ENCODE measurements at regions not wholly inside any gene's neighbourhood (a gene's known extent, or its start where the extent isn't known, plus 50 kb on each side); places are given as distances from the start of the nearest gene placed in this dataset.

DNA sequence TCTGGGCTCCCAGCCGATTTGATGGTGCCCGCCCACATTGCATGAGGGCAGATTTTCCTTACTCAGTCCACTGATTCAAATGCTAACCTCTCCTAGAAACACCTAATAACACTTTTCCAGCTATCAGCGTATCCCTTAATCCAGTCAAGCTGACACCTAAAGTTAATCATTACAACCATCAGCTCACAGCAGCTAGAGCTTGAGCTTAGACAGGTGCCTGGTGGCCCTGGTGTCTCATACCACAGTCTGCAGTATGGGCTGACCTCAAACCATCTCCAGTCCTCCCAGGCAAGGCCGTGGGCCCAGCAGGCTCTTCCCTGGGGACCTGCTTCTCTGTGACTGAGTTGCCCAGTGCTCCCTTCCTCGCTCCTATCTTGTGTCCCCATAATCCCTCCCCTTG lies 174.4 kb upstream of the NECTIN1 start:
- in situ Hi-C loops (cut with MboI), result no loop called here
- WGBS (ENCODE audit: insufficient coverage, insufficient replicate concordance, low lambda C conversion rate, missing lambda C conversion rate), result 30% methylated on average over 5 of the region's 5 CpGs

More for the DNA sequence above, 174.4 kb upstream of the NECTIN1 start:
- H3K36me3 ChIP-seq (ENCODE audit: control insufficient read depth in 2 of 2, insufficient read depth in 2 of 2, low read length in 1 of 2), result no peaks in the 10 kb centered on the region
- no peaks in the 10 kb centered on the region for H3K4me1 ChIP-seq (ENCODE audit: control insufficient read depth, insufficient read depth, low read length)
- RAD21 ChIA-PET (ENCODE audit: unreplicated experiment), result no interaction called here
- H3K4me3 ChIP-seq, result no peak overlapping the region
- no peak overlapping the region for H3K4me2 ChIP-seq (ENCODE audit: control insufficient read depth, insufficient read depth)
- SMC1A ChIA-PET (ENCODE audit: uncharacterized antibody, unreplicated experiment), result no interaction called here
- ATAC-seq (no peak), DNase-seq (ENCODE audit: low read depth, low spot score) (no peak), FAIRE-seq (no peak)
- intact Hi-C loops (cut with micrococcal nuclease; ENCODE audit: unreplicated experiment), result no loop called here
- no peaks in the 10 kb centered on the region for H3K9me3 ChIP-seq (replicated peaks; ENCODE audit: control insufficient read depth, insufficient read depth, low read length)
- no peak overlapping the region for H3K27ac ChIP-seq (ENCODE audit: control insufficient read depth, insufficient read depth)
- H3K27me3 ChIP-seq (replicated peaks in 1 of 2; ENCODE audit: control insufficient read depth in 2 of 2, insufficient read depth in 2 of 2, low read length in 1 of 2), result no peaks in the 10 kb centered on the region; a peak in 2 of 4 replicates
- TF ChIP-seq BHLHE40 (IDR thresholded peaks at IDR 0.05; ENCODE audit: borderline replicate concordance in 1 of 2, low read depth in 2 of 2, low read length in 1 of 2) (no peak), NRF1 (conservative IDR thresholded peaks at IDR 0.05; ENCODE audit: low read depth, low read length) (no peak), TARDBP (IDR thresholded peaks at IDR 0.05; ENCODE audit: borderline replicate concordance) (no peak), POLR2A (IDR thresholded peaks at IDR 0.05; ENCODE audit: low read depth, low read length) (no peak), IRF4 (IDR thresholded peaks at IDR 0.05; ENCODE audit: low read depth, low read length) (no peak), TCF12 (IDR thresholded peaks at IDR 0.05; ENCODE audit: low read depth, low read length) (no peak), GATAD2B (conservative IDR thresholded peaks at IDR 0.05; ENCODE audit: low read depth) (no peak), TBL1XR1 (IDR thresholded peaks at IDR 0.05; ENCODE audit: low read depth, low read length) (no peak), BACH1 (IDR thresholded peaks at IDR 0.05; ENCODE audit: borderline replicate concordance) (no peak), IKZF2 (IDR thresholded peaks at IDR 0.05) (no peak), ZNF274 (IDR thresholded peaks at IDR 0.05; ENCODE audit: insufficient read depth, insufficient read length) (no peak), SUPT20H (IDR thresholded peaks at IDR 0.05; ENCODE audit: borderline replicate concordance, control insufficient read depth, low read depth, low read length) (no peak), MTA3 (IDR thresholded peaks at IDR 0.05; ENCODE audit: borderline replicate concordance, low read length) (no peak), ZSCAN29 (IDR thresholded peaks at IDR 0.05) (no peak)
- TF ChIP-seq, protein P1, sequence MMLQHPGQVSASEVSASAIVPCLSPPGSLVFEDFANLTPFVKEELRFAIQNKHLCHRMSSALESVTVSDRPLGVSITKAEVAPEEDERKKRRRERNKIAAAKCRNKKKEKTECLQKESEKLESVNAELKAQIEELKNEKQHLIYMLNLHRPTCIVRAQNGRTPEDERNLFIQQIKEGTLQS (IDR thresholded peaks at IDR 0.05; ENCODE audit: borderline replicate concordance, extremely low read depth, low read depth, low read length), result no peak
- TF ChIP-seq, protein P2, sequence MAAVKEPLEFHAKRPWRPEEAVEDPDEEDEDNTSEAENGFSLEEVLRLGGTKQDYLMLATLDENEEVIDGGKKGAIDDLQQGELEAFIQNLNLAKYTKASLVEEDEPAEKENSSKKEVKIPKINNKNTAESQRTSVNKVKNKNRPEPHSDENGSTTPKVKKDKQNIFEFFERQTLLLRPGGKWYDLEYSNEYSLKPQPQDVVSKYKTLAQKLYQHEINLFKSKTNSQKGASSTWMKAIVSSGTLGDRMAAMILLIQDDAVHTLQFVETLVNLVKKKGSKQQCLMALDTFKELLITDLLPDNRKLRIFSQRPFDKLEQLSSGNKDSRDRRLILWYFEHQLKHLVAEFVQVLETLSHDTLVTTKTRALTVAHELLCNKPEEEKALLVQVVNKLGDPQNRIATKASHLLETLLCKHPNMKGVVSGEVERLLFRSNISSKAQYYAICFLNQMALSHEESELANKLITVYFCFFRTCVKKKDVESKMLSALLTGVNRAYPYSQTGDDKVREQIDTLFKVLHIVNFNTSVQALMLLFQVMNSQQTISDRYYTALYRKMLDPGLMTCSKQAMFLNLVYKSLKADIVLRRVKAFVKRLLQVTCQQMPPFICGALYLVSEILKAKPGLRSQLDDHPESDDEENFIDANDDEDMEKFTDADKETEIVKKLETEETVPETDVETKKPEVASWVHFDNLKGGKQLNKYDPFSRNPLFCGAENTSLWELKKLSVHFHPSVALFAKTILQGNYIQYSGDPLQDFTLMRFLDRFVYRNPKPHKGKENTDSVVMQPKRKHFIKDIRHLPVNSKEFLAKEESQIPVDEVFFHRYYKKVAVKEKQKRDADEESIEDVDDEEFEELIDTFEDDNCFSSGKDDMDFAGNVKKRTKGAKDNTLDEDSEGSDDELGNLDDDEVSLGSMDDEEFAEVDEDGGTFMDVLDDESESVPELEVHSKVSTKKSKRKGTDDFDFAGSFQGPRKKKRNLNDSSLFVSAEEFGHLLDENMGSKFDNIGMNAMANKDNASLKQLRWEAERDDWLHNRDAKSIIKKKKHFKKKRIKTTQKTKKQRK (IDR thresholded peaks at IDR 0.05; ENCODE audit: low read depth, low read length), result no peak
- TF ChIP-seq, protein P3, sequence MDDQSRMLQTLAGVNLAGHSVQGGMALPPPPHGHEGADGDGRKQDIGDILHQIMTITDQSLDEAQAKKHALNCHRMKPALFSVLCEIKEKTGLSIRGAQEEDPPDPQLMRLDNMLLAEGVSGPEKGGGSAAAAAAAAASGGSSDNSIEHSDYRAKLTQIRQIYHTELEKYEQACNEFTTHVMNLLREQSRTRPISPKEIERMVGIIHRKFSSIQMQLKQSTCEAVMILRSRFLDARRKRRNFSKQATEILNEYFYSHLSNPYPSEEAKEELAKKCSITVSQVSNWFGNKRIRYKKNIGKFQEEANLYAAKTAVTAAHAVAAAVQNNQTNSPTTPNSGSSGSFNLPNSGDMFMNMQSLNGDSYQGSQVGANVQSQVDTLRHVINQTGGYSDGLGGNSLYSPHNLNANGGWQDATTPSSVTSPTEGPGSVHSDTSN (IDR thresholded peaks at IDR 0.05; ENCODE audit: insufficient replicate concordance, low read depth, low read length), result no peak
- TF ChIP-seq, protein P4, sequence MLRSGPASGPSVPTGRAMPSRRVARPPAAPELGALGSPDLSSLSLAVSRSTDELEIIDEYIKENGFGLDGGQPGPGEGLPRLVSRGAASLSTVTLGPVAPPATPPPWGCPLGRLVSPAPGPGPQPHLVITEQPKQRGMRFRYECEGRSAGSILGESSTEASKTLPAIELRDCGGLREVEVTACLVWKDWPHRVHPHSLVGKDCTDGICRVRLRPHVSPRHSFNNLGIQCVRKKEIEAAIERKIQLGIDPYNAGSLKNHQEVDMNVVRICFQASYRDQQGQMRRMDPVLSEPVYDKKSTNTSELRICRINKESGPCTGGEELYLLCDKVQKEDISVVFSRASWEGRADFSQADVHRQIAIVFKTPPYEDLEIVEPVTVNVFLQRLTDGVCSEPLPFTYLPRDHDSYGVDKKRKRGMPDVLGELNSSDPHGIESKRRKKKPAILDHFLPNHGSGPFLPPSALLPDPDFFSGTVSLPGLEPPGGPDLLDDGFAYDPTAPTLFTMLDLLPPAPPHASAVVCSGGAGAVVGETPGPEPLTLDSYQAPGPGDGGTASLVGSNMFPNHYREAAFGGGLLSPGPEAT (IDR thresholded peaks at IDR 0.05; ENCODE audit: low read depth), result no peak
- POLR2A ChIA-PET, result no interaction called here
- no TSS peak for BruUV-seq (replicated peaks)
- no peak overlapping the region for H2AFZ ChIP-seq (ENCODE audit: control insufficient read depth, low read depth, low read length)
- H3K9ac ChIP-seq (ENCODE audit: control insufficient read depth, insufficient read depth, low read length), result no peak overlapping the region
- no peaks in the 10 kb centered on the region for H3K79me2 ChIP-seq (ENCODE audit: control insufficient read depth, insufficient read depth, low read length)
- CTCF ChIA-PET, result no interaction called here
- no peaks in the 10 kb centered on the region; the same call in 1 of the 2 replicates for H4K20me1 ChIP-seq (ENCODE audit: control insufficient read depth, insufficient read depth)
